ENCODE measurements at regions not wholly inside any gene's neighbourhood (a gene's known extent, or its start where the extent isn't known, plus 50 kb on each side); places are given as distances from the start of the nearest gene placed in this dataset.
"Not testable (repeated sequence)": the region's sequence is repeated elsewhere in the genome, so short reads cannot be mapped to it uniquely, and the experiment has no call there.

DNA sequence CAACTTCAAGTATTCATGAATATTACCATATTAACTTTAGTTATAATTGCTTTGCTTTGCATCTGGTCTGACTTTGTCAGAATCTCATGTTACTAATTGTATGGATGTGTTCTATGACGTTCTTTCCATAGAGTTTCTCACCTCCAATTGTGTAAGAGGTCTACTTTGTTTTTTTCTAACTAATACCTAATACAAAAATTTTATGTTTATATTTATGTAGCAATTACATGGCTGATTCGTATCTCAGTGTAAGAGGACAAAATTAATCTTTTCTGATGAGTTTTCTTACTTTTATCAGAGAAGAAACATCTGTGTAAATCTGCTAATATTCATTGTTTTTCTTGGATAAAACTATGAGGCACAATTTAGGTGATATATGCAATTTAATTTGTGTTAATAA is 224.8 kb upstream of the B3GALT2 start:
- H3K4me3 Mint-ChIP-seq = peak overlapping the region; percentile 70
- peak overlapping the region; percentile 82 for H3K27ac Mint-ChIP-seq
- no peaks in the 10 kb centered on the region for H3K27me3 Mint-ChIP-seq
- H3K36me3 Mint-ChIP-seq (ENCODE audit: low read depth) = no peaks in the 10 kb centered on the region
- no peak for ATAC-seq (replicated peaks)
- peaks cover 44% of the 10 kb centered on the region for H3K4me1 Mint-ChIP-seq
- peaks cover 13% of the 10 kb centered on the region for H3K9me3 Mint-ChIP-seq

DNA sequence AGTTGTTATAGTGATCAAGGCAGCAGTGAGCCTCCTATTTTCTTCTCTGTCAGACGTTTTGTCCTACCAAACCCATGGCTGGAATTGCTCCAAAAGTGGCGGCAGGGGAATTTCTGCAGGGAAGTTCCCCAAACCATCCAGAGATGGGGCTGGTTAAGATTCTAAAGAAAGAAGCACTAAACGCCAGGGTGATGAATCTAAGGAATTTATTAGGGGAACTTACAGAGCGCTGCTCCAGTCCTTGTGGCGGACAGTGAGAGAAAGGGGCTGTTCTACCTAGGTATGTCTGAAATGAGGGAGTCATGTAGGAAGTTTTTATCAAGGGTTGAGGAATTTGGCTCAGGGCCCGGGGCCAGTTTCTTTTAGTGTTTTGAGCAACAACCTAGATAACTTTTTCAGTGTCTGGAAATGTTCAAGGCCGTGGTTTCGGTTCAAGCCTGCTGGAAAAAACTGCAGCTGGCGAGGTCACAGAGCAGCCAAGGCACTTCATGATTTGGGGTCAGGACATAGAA is 222.4 kb upstream of the B3GALT2 start:
- H3K36me3 Mint-ChIP-seq (ENCODE audit: low read depth) = no peaks in the 10 kb centered on the region
- no peaks in the 10 kb centered on the region for H3K27me3 Mint-ChIP-seq
- ATAC-seq (replicated peaks) = peak; percentile 15
- peaks cover 18% of the 10 kb centered on the region for H3K9me3 Mint-ChIP-seq
- peak overlapping the region; percentile 94 for H3K27ac Mint-ChIP-seq
- peak overlapping the region; percentile 80 for H3K4me3 Mint-ChIP-seq
- peaks cover 43% of the 10 kb centered on the region for H3K4me1 Mint-ChIP-seq

DNA sequence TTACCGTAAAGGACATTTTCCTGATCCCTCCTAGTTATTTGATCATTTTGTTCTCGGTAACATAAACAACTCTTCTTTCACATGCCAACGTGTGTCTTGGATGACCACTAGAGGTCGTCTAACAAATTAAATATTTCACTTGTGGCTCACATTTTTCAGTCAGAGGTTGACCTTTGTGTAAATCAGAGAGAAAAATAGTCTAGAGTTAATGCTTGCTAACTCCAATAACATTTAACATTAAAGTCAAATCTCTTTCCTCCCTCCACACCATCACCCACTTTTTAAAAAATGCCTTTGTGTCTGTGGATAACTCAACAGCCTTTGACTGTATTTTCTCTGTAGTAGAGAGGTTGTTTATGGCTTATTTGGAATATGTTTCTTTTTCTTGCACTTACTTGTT is 220.5 kb upstream of the B3GALT2 start:
- H3K27ac Mint-ChIP-seq = peak overlapping the region; percentile 46
- ATAC-seq (replicated peaks) = peak; percentile 27
- peak overlapping the region; percentile 34 for H3K4me3 Mint-ChIP-seq

DNA sequence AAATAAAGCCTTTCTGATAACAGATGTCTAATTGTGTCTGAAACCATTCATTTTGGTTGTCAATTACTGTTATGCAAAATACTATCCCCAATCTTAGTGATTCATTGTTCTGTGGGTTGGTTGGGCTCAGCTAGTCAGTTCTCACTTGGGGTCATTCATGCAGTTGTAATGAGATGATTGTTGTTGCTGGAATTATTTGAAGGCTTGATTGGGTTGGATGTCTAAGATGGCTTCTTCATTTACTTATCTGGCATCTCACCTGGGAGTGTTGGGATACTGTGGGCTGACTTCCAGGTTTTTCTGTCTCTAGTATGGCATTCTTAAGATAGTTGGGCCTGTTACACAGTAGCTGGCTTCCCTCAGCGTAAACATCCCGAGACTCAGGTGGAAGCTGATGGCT is 217.8 kb upstream of the B3GALT2 start:
- H3K36me3 Mint-ChIP-seq (ENCODE audit: low read depth) = no peaks in the 10 kb centered on the region
- peaks cover 16% of the 10 kb centered on the region for H3K9me3 Mint-ChIP-seq
- no peak overlapping the region for H3K4me3 Mint-ChIP-seq
- peaks cover 34% of the 10 kb centered on the region for H3K4me1 Mint-ChIP-seq
- ATAC-seq (replicated peaks) = peak; percentile 73
- no peaks in the 10 kb centered on the region for H3K27me3 Mint-ChIP-seq
- peak overlapping the region; percentile 2 for H3K27ac Mint-ChIP-seq

More for the DNA sequence above, 220.5 kb upstream of the B3GALT2 start:
- Mint-ChIP-seq H3K27me3 (no peaks in the 10 kb centered on the region), H3K4me1 (peaks cover 37% of the 10 kb centered on the region), H3K36me3 (ENCODE audit: low read depth) (no peaks in the 10 kb centered on the region), H3K9me3 (peaks cover 11% of the 10 kb centered on the region)

DNA sequence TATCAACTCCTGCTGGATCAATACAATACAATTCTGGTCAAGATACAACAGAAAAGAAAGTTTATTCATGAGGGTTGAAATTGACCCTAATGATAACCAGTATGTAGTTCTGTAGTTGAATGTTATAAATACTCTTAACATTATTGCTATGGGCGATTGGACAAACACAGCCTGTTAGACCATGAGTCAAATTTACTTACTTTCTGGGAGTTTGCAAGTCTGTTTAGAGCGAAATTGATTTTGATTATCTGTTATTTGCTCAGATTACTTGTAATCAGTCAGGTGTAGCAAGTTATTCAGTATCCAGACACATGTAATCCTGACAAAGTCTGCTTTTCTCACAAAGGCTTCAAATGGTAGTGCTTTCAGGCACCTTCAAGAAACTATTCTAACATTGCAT is 216.6 kb upstream of the B3GALT2 start:
- Mint-ChIP-seq H3K9me3 (peaks cover 10% of the 10 kb centered on the region), H3K36me3 (ENCODE audit: low read depth) (no peaks in the 10 kb centered on the region), H3K4me1 (peaks cover 24% of the 10 kb centered on the region), H3K27me3 (no peaks in the 10 kb centered on the region), H3K27ac (no peak overlapping the region), H3K4me3 (no peak overlapping the region)
- no peak for ATAC-seq (replicated peaks)

GRCh38 chr1:193402037-193402436 is 215.6 kb upstream of the B3GALT2 start:
- Mint-ChIP-seq H3K4me1 (peaks cover 21% of the 10 kb centered on the region), H3K36me3 (ENCODE audit: low read depth) (no peaks in the 10 kb centered on the region), H3K27me3 (no peaks in the 10 kb centered on the region), H3K27ac (no peak overlapping the region), H3K9me3 (peaks cover 10% of the 10 kb centered on the region), H3K4me3 (no peak overlapping the region)
- no peak for ATAC-seq (replicated peaks)

DNA sequence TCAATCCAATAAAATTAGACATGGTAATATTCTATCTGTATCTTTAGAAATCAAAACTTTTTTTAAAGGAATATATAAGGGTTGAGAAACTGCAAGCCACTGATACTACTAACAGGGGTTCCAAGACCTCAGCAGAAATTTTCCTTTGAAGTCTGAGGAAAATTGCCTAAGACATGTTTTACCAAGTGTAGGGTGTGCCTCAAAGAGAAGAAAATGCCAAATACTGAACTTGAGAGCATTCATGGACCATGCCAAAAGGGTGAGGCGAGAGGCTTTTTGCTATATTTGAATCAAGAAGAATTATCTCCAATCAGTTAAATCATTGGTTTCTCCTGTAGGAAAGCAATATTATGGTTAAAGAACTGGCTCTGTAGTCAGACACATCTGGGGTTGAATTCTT is 207.9 kb upstream of the B3GALT2 start:
- Mint-ChIP-seq H3K27ac (no peak overlapping the region), H3K4me1 (peaks cover 6% of the 10 kb centered on the region), H3K4me3 (no peak overlapping the region), H3K36me3 (ENCODE audit: low read depth) (no peaks in the 10 kb centered on the region), H3K9me3 (peaks cover 5% of the 10 kb centered on the region), H3K27me3 (no peaks in the 10 kb centered on the region)
- ATAC-seq (replicated peaks) = no peak

GRCh38 chr1:193392686-193393085 is 206.3 kb upstream of the B3GALT2 start:
- H3K36me3 Mint-ChIP-seq (ENCODE audit: low read depth) = no peaks in the 10 kb centered on the region
- H3K4me3 Mint-ChIP-seq = no peak overlapping the region
- H3K4me1 Mint-ChIP-seq = peaks cover 6% of the 10 kb centered on the region
- ATAC-seq (replicated peaks) = no peak
- no peak overlapping the region for H3K27ac Mint-ChIP-seq
- H3K27me3 Mint-ChIP-seq = no peaks in the 10 kb centered on the region
- H3K9me3 Mint-ChIP-seq = peaks cover 5% of the 10 kb centered on the region

GRCh38 chr1:193388683-193389082 is 202.3 kb upstream of the B3GALT2 start:
- H3K4me3 Mint-ChIP-seq = no peak overlapping the region
- H3K4me1 Mint-ChIP-seq = no peaks in the 10 kb centered on the region
- H3K36me3 Mint-ChIP-seq (ENCODE audit: low read depth) = no peaks in the 10 kb centered on the region
- no peaks in the 10 kb centered on the region for H3K9me3 Mint-ChIP-seq
- no peak for ATAC-seq (replicated peaks)
- H3K27me3 Mint-ChIP-seq = no peaks in the 10 kb centered on the region
- H3K27ac Mint-ChIP-seq = no peak overlapping the region

DNA sequence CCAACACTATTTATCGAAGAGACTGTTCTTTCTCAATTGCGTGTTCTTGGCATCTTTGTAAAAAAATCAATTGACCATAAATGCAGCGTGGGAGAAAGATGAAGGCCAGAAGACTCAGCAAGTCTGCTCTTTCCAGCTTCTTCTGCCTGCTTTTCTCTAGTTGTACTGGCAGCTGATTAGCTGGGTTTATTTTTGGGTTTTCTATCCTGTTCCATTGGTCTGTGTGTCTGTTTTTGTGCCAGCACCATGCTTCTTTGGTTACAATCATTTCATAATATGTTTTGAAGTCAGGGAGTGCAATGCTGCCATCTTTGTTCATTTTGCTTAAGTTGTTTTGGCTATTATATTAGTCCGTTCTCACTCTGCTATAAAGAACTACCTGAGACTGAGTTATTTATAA is 201.8 kb upstream of the B3GALT2 start:
- H3K4me3 Mint-ChIP-seq = no peak overlapping the region
- no peak for ATAC-seq (replicated peaks)
- no peak overlapping the region for H3K27ac Mint-ChIP-seq
- H3K9me3 Mint-ChIP-seq = no peaks in the 10 kb centered on the region
- no peaks in the 10 kb centered on the region for H3K36me3 Mint-ChIP-seq (ENCODE audit: low read depth)
- H3K4me1 Mint-ChIP-seq = no peaks in the 10 kb centered on the region
- no peaks in the 10 kb centered on the region for H3K27me3 Mint-ChIP-seq

DNA sequence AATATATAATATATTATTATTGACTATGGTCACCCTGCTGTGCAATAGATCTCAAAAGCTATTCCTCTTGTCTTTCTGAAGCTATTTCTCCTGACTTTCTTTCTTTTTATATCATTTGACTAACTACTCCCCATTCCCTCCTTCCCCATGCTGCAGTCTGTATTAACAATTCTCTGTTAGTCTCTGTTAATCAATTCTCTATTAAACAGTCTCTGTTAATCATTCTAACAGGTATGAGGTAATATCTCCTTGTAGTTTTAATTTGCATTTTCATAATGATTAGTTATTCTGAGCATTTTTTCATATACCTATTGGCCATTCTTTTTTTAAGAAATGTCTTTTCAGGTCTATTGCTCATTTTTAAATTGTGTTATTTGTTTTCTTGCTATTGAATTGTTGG is 201.0 kb upstream of the B3GALT2 start:
- Mint-ChIP-seq H3K4me1 (no peaks in the 10 kb centered on the region), H3K9me3 (no peaks in the 10 kb centered on the region), H3K27ac (no peak overlapping the region), H3K4me3 (no peak overlapping the region), H3K27me3 (no peaks in the 10 kb centered on the region), H3K36me3 (ENCODE audit: low read depth) (no peaks in the 10 kb centered on the region)
- no peak for ATAC-seq (replicated peaks)

DNA sequence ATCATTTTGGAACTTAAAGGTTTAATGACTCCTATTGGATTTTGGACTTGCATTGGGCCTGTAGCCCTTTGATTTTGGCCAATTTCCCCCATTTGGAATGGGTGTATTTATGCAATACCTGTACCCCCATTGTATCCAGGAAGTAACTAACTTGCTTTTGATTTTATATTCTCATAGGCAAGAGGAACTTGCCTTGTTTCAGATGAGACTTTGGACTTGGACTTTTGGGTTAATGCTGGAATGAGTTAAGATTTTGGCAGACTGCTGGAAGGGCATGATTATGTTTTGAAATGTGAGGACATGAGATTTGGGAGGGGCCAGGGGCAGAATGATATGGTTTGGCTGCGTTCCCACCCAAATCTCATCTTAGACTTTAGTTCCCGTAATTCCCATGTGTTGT is 192.0 kb upstream of the B3GALT2 start:
- not testable (repeated sequence) for H3K27me3 Mint-ChIP-seq

DNA sequence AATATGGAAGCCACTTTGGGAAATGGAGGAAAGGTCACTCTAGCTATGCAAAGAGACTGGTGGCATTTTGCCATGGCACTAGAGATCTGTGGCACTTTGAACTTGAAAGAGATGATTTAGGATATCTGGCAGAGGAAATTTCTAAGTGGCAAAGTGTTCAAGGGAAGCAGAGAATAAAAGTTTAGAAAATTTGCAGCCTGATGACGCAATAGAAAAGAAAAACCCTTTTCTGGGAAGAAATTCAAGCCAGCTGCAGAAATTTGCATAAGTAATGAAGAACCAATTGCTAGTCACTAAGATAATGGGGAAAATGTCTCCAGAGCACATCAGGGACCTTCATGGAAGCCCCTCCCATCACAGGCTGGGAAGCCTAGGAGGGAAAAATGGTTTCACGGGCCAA is 191.1 kb upstream of the B3GALT2 start:
- no peaks in the 10 kb centered on the region for H3K4me1 Mint-ChIP-seq
- H3K27me3 Mint-ChIP-seq = no peaks in the 10 kb centered on the region
- no peak overlapping the region for H3K27ac Mint-ChIP-seq
- H3K36me3 Mint-ChIP-seq (ENCODE audit: low read depth) = no peaks in the 10 kb centered on the region
- H3K4me3 Mint-ChIP-seq = no peak overlapping the region
- ATAC-seq (replicated peaks) = no peak
- H3K9me3 Mint-ChIP-seq = peaks cover 4% of the 10 kb centered on the region

More for the DNA sequence above, 192.0 kb upstream of the B3GALT2 start:
- not testable (repeated sequence) for H3K27ac Mint-ChIP-seq; H3K36me3 Mint-ChIP-seq (ENCODE audit: low read depth); H3K4me3 Mint-ChIP-seq; ATAC-seq (replicated peaks); H3K9me3 Mint-ChIP-seq; H3K4me1 Mint-ChIP-seq

DNA sequence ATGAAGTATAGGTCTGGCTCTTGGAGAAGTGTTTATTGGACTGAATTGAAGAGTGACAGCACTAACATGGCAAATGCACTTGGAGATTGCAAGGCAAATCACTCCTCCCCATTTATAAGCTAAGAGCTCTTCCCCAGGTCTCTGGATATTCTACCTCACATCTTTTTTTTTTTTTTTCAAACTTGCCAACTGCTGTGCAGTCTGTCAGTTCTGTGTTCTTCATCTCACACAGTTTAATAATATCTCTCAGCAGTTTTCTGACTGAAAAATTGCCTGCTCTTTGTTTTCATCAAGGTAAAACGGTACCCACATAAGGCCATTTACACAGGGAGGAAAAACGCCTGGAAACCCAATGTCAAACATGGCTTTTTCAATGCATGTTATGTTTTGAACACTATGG is 186.1 kb upstream of the B3GALT2 start:
- Mint-ChIP-seq H3K36me3 (ENCODE audit: low read depth) (no peaks in the 10 kb centered on the region), H3K27ac (no peak overlapping the region), H3K9me3 (no peaks in the 10 kb centered on the region)

GRCh38 chr1:193368302-193368701 is 181.9 kb upstream of the B3GALT2 start:
- no peaks in the 10 kb centered on the region for H3K27me3 Mint-ChIP-seq
- H3K9me3 Mint-ChIP-seq = no peaks in the 10 kb centered on the region
- peak overlapping the region; percentile 74 for H3K27ac Mint-ChIP-seq
- peak; percentile 61 for ATAC-seq (replicated peaks)
- peaks cover 8% of the 10 kb centered on the region for H3K4me1 Mint-ChIP-seq
- no peaks in the 10 kb centered on the region for H3K36me3 Mint-ChIP-seq (ENCODE audit: low read depth)
- peak overlapping the region; percentile 78 for H3K4me3 Mint-ChIP-seq

More for the DNA sequence above, 186.1 kb upstream of the B3GALT2 start:
- Mint-ChIP-seq H3K27me3 (no peaks in the 10 kb centered on the region), H3K4me1 (peaks cover 8% of the 10 kb centered on the region), H3K4me3 (no peak overlapping the region)
- ATAC-seq (replicated peaks) = no peak

GRCh38 chr1:193367863-193368262 is 181.4 kb upstream of the B3GALT2 start:
- peaks cover 8% of the 10 kb centered on the region for H3K4me1 Mint-ChIP-seq
- no peaks in the 10 kb centered on the region for H3K9me3 Mint-ChIP-seq
- H3K36me3 Mint-ChIP-seq (ENCODE audit: low read depth) = no peaks in the 10 kb centered on the region
- no peak for ATAC-seq (replicated peaks)
- peak overlapping the region; percentile 78 for H3K4me3 Mint-ChIP-seq
- H3K27ac Mint-ChIP-seq = peak overlapping the region; percentile 74
- no peaks in the 10 kb centered on the region for H3K27me3 Mint-ChIP-seq

Data from activated T-helper 17 cell treated with anti-CD3 and anti-CD28 coated beads, Interleukin-2, amount 50 U/mL, for 72 hours (primary cell).